GM23338 (cell line): ENCODE measurements at regions not wholly inside any gene's neighbourhood (a gene's known extent, or its start where the extent isn't known, plus 50 kb on each side); places are given as distances from the start of the nearest gene placed in this dataset.

Experiments used
- ATAC-seq: fragments of 200-7000 bp; cut with Tn5 transposase; 3 replicates; pipeline ENCODE4 v1.9.1; 2020
- DNase-seq: peaks from one replicate; pipeline ENCODE4 v3.0.0-alpha.2; 2015; ENCODE audit warnings: low spot score
- H2AFZ ChIP-seq: fragments of 200-600 bp; sonication (generic); 2 replicates; pipeline ENCODE4 v1.8.0; 2016; ENCODE audit warnings: antibody characterized with exemption, mild to moderate bottlenecking, moderate library complexity
- H3F3A ChIP-seq: fragments of 200-600 bp; sonication (generic); replicated peaks from 2 replicates; pipeline ENCODE4 v1.8.0; 2017; ENCODE audit warnings: antibody characterized with exemption, mixed run types, low read depth
- H3K27ac ChIP-seq: fragments of 200-600 bp; sonication (generic); 2 replicates; pipeline ENCODE4 v1.6.1; 2016; ENCODE audit warnings: low read depth
- H3K27me3 ChIP-seq: fragments of 200-600 bp; sonication (generic); 2 replicates; pipeline ENCODE4 v1.8.0; 2016; ENCODE audit warnings: mild to moderate bottlenecking, mixed run types, moderate library complexity; ENCODE audit not compliant: insufficient read depth
- H3K36me3 ChIP-seq: fragments of 200-600 bp; sonication (generic); 2 replicates; pipeline ENCODE4 v1.8.0; 2016; ENCODE audit warnings: mild to moderate bottlenecking; ENCODE audit not compliant: insufficient read depth
- H3K4me1 ChIP-seq: fragments of 200-600 bp; sonication (generic); 2 replicates; pipeline ENCODE4 v1.8.0; 2016; ENCODE audit warnings: mild to moderate bottlenecking, moderate library complexity; ENCODE audit not compliant: insufficient read depth
- H3K4me2 ChIP-seq: fragments of 200-600 bp; sonication (generic); 2 replicates; pipeline ENCODE4 v1.7.1; 2017; ENCODE audit warnings: mixed run types
- H3K4me3 ChIP-seq: fragments of 200-600 bp; sonication (generic); 2 replicates; pipeline ENCODE4 v1.6.1; 2016; ENCODE audit warnings: mixed run types
- H3K79me2 ChIP-seq: fragments of 200-600 bp; sonication (generic); replicated peaks from 2 replicates; pipeline ENCODE4 v1.8.0; 2017; ENCODE audit warnings: mild to moderate bottlenecking; ENCODE audit not compliant: insufficient read depth
- H3K9me2 ChIP-seq: fragments of 200-600 bp; sonication (generic); 2 replicates; pipeline ENCODE4 v1.8.0; 2017; ENCODE audit not compliant: insufficient read depth
- H4K20me1 ChIP-seq: fragments of 200-600 bp; sonication (generic); replicated peaks from 2 replicates; pipeline ENCODE4 v1.8.0; 2017; ENCODE audit warnings: mild to moderate bottlenecking; ENCODE audit not compliant: insufficient read depth
- H3K27ac Mint-ChIP-seq: 2 replicates; pipeline ENCODE4 v1.8.0; 2020; ENCODE audit warnings: inconsistent platforms, mild to moderate bottlenecking, moderate library complexity, mixed read lengths
- H3K27me3 Mint-ChIP-seq: 3 replicates; pipeline ENCODE4 v1.8.0; 2022; ENCODE audit warnings: low read depth, mild to moderate bottlenecking, moderate library complexity, mixed read lengths, inconsistent platforms; ENCODE audit not compliant: insufficient read depth, poor library complexity
- H3K36me3 Mint-ChIP-seq: 3 replicates; pipeline ENCODE4 v1.8.0; 2021; ENCODE audit warnings: low read depth, mild to moderate bottlenecking, inconsistent platforms, moderate library complexity, mixed read lengths
- H3K4me1 Mint-ChIP-seq: 3 replicates; pipeline ENCODE4 v1.8.0; 2020; ENCODE audit warnings: mild to moderate bottlenecking, inconsistent platforms, mixed read lengths
- H3K4me3 Mint-ChIP-seq: 3 replicates; pipeline ENCODE4 v1.8.0; 2021; ENCODE audit warnings: moderate library complexity, mild to moderate bottlenecking, inconsistent platforms, mixed read lengths
- H3K9me3 Mint-ChIP-seq: 3 replicates; pipeline ENCODE4 v1.8.0; 2020; ENCODE audit warnings: moderate library complexity, mild to moderate bottlenecking, inconsistent platforms, mixed read lengths
- CREB1 ChIP-seq: fragments of 250-450 bp; sonication (Bioruptor Pico); IDR thresholded peaks from 2 replicates; pipeline ENCODE4 v1.5.0; 2020; ENCODE audit warnings: low read depth, mild to moderate bottlenecking, moderate library complexity
- ETS1 ChIP-seq: IDR thresholded peaks from 2 replicates; pipeline ENCODE4 v1.6.1; 2016; ENCODE audit warnings: antibody characterized with exemption
- EZH2 ChIP-seq: fragments of 200-600 bp; sonication (generic); IDR thresholded peaks from one replicate; pipeline ENCODE4 v1.8.0; 2017; ENCODE audit warnings: antibody characterized with exemption, mild to moderate bottlenecking, low read depth; ENCODE audit not compliant: unreplicated experiment
- EZH2phosphoT487 ChIP-seq: fragments of 200-600 bp; sonication (generic); IDR thresholded peaks from one replicate; pipeline ENCODE4 v1.8.1; 2018; ENCODE audit warnings: antibody characterized with exemption; ENCODE audit not compliant: unreplicated experiment
- JUNB ChIP-seq: IDR thresholded peaks from one replicate; pipeline ENCODE4 v1.6.1; 2016; ENCODE audit warnings: antibody characterized with exemption; ENCODE audit not compliant: unreplicated experiment
- NANOG ChIP-seq: IDR thresholded peaks from 2 replicates; pipeline ENCODE4 v1.6.1; 2016; ENCODE audit warnings: antibody characterized with exemption, borderline replicate concordance
- POLR2AphosphoS5 ChIP-seq: IDR thresholded peaks from 2 replicates; pipeline ENCODE4 v1.6.1; 2016; ENCODE audit warnings: antibody characterized with exemption, low read depth
- STAT1 ChIP-seq: IDR thresholded peaks from one replicate; pipeline ENCODE4 v1.6.1; 2016; ENCODE audit warnings: antibody characterized with exemption; ENCODE audit not compliant: unreplicated experiment
- ZNF114 ChIP-seq: fragments of 250-450 bp; sonication (Bioruptor Pico); IDR thresholded peaks from 2 replicates; pipeline ENCODE4 v1.5.0; 2020; ENCODE audit warnings: mild to moderate bottlenecking, moderate library complexity
- ZNF331 ChIP-seq: fragments of 250-450 bp; sonication (Bioruptor Pico); IDR thresholded peaks from 2 replicates; pipeline ENCODE4 v1.5.0; 2020; ENCODE audit warnings: low read depth, mild to moderate bottlenecking, moderate library complexity
- ZNF462 ChIP-seq: fragments of 250-450 bp; sonication (Bioruptor Pico); IDR thresholded peaks from 2 replicates; pipeline ENCODE4 v1.5.0; 2020; ENCODE audit warnings: mild to moderate bottlenecking, moderate library complexity
- TF ChIP-seq, protein P1 (sequence below): IDR thresholded peaks from one replicate; pipeline ENCODE4 v1.6.1; 2018; ENCODE audit warnings: antibody characterized with exemption; ENCODE audit not compliant: unreplicated experiment

DNA sequence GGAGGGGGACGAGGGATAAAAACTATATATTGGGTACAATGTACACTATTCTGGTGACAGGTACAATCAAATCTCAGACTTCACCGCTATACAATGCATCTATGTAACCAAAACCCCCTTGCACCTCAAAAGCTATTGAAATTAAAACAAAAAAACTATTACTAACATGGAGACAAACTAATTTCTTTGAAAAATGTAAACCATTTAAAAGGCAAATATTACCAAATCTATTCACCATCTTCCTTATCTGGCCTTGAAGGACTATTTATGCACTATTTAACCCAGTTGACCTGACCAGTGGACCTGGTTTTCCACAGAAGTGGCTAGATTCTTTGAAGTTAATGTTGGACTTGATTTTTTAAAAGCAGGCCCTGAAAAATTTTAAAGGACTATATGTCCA, 212.3 kb upstream of the RPS6KA3 start (continued):
- TF ChIP-seq ZNF331 (CRISPR knock-in tag) (no peak), ZNF114 (CRISPR knock-in tag) (no peak), POLR2AphosphoS5 (no peak), EZH2 (no peak), CREB1 (CRISPR knock-in tag) (no peak), ETS1 (no peak), STAT1 (no peak), EZH2phosphoT487 (no peak), JUNB (no peak)
- TF ChIP-seq, protein P1, sequence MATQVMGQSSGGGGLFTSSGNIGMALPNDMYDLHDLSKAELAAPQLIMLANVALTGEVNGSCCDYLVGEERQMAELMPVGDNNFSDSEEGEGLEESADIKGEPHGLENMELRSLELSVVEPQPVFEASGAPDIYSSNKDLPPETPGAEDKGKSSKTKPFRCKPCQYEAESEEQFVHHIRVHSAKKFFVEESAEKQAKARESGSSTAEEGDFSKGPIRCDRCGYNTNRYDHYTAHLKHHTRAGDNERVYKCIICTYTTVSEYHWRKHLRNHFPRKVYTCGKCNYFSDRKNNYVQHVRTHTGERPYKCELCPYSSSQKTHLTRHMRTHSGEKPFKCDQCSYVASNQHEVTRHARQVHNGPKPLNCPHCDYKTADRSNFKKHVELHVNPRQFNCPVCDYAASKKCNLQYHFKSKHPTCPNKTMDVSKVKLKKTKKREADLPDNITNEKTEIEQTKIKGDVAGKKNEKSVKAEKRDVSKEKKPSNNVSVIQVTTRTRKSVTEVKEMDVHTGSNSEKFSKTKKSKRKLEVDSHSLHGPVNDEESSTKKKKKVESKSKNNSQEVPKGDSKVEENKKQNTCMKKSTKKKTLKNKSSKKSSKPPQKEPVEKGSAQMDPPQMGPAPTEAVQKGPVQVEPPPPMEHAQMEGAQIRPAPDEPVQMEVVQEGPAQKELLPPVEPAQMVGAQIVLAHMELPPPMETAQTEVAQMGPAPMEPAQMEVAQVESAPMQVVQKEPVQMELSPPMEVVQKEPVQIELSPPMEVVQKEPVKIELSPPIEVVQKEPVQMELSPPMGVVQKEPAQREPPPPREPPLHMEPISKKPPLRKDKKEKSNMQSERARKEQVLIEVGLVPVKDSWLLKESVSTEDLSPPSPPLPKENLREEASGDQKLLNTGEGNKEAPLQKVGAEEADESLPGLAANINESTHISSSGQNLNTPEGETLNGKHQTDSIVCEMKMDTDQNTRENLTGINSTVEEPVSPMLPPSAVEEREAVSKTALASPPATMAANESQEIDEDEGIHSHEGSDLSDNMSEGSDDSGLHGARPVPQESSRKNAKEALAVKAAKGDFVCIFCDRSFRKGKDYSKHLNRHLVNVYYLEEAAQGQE, result no peak

- H4K20me1 ChIP-seq, result no peaks in the 10 kb centered on the region
- H3F3A ChIP-seq, result no peaks in the 10 kb centered on the region
- H3K9me2 ChIP-seq, result no peaks in the 10 kb centered on the region
- no peak overlapping the region for H3K27ac Mint-ChIP-seq
- H3K36me3 ChIP-seq, result no peaks in the 10 kb centered on the region
- no peaks in the 10 kb centered on the region for H3K4me1 ChIP-seq
- no peak overlapping the region for H3K27ac ChIP-seq
- H3K27me3 ChIP-seq, result no peaks in the 10 kb centered on the region
- no peaks in the 10 kb centered on the region for H3K4me1 Mint-ChIP-seq
- H3K9me3 Mint-ChIP-seq, result no peaks in the 10 kb centered on the region
- H3K4me2 ChIP-seq, result no peak overlapping the region
- DNase-seq (no peak), ATAC-seq (no peak)
- H3K79me2 ChIP-seq, result no peaks in the 10 kb centered on the region
- H2AFZ ChIP-seq, result no peak overlapping the region
- H3K4me3 Mint-ChIP-seq, result no peak overlapping the region
- H3K36me3 Mint-ChIP-seq, result no peaks in the 10 kb centered on the region
- no peak overlapping the region for H3K4me3 ChIP-seq
- H3K27me3 Mint-ChIP-seq, result no peaks in the 10 kb centered on the region
- TF ChIP-seq POLR2AphosphoS5, result no peak
- no peak for TF ChIP-seq JUNB
- TF ChIP-seq STAT1, result no peak
- TF ChIP-seq EZH2, result no peak
- no peak for TF ChIP-seq NANOG
- no peak for TF ChIP-seq ZNF462 (CRISPR knock-in tag)
- TF ChIP-seq CREB1 (CRISPR knock-in tag), result no peak
Measured at GRCh38 chrX:20477836-20478524, 211.3 kb upstream of the RPS6KA3 start.
